ENCODE measurements at regions not wholly inside any gene's neighbourhood (a gene's known extent, or its start where the extent isn't known, plus 50 kb on each side); places are given as distances from the start of the nearest gene placed in this dataset.

DNA sequence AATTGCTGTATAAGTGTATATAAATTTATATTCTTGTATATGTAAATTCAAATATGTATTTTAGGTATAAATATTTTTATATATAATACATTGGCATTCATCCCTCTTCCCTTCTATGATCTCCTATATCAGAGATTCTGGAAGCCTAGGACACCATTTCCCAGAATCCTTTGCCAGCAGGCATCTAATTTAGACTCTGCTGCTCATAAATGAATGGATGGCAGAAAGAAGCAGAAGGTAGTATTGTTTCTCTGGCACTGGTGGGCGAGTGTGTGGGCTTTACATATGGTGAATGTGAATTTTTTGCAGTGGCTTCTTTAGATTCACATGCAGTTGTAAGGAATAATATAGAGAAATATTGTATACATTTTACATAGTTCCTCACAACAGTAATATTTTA lies 215.2 kb upstream of the THSD7B start:
- TF ChIP-seq, protein P1, sequence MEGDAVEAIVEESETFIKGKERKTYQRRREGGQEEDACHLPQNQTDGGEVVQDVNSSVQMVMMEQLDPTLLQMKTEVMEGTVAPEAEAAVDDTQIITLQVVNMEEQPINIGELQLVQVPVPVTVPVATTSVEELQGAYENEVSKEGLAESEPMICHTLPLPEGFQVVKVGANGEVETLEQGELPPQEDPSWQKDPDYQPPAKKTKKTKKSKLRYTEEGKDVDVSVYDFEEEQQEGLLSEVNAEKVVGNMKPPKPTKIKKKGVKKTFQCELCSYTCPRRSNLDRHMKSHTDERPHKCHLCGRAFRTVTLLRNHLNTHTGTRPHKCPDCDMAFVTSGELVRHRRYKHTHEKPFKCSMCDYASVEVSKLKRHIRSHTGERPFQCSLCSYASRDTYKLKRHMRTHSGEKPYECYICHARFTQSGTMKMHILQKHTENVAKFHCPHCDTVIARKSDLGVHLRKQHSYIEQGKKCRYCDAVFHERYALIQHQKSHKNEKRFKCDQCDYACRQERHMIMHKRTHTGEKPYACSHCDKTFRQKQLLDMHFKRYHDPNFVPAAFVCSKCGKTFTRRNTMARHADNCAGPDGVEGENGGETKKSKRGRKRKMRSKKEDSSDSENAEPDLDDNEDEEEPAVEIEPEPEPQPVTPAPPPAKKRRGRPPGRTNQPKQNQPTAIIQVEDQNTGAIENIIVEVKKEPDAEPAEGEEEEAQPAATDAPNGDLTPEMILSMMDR (conservative IDR thresholded peaks at IDR 0.05; ENCODE audit: low read length) = no peak
- no peak for TF ChIP-seq EZH2phosphoT487 (IDR thresholded peaks at IDR 0.05; ENCODE audit: borderline replicate concordance, low read depth, low read length)
